Keratinocyte (primary cell): ENCODE measurements at regions not wholly inside any gene's neighbourhood (a gene's known extent, or its start where the extent isn't known, plus 50 kb on each side); places are given as distances from the start of the nearest gene placed in this dataset.

Experiments
- DNase-seq: peaks from one replicate; pipeline ENCODE4 v3.0.0-alpha.2; 2011; ENCODE audit warnings: low read depth, missing footprints, low spot score
- FAIRE-seq: peaks from 2 replicates; lab custom pipeline; 2011; peaks lifted over from hg19 to GRCh38; lab: Jason Lieb, UNC
- H2AFZ ChIP-seq: 2 replicates; pipeline ENCODE4 v1.6.0; 2012; ENCODE audit warnings: low read length, control low read depth, inconsistent platforms; ENCODE audit not compliant: control insufficient read depth
- H3K27ac ChIP-seq: 2 replicates; pipeline ENCODE4 v1.5.1; 2011; ENCODE audit warnings: low read length; ENCODE audit not compliant: control insufficient read depth, insufficient read depth
- H3K27me3 ChIP-seq: 3 replicates; pipeline ENCODE4 v1.6.0; 2011; ENCODE audit warnings: low read length; ENCODE audit not compliant: control insufficient read depth, insufficient read depth; ENCODE audit errors: extremely low read depth
- H3K36me3 ChIP-seq, 2 experiments: 2 replicates in 1 of 2; 3 replicates in 1 of 2; pipeline ENCODE4 v1.5.1; 2011; ENCODE audit warnings: low read length in 2 of 2, mild to moderate bottlenecking in 1 of 2; ENCODE audit not compliant: control insufficient read depth in 2 of 2, insufficient read depth in 2 of 2; ENCODE audit errors: extremely low read depth in 1 of 2
- H3K4me1 ChIP-seq: 3 replicates; pipeline ENCODE4 v1.5.1; 2011; ENCODE audit warnings: low read length; ENCODE audit not compliant: control insufficient read depth, insufficient read depth; ENCODE audit errors: extremely low read depth
- H3K4me2 ChIP-seq: 3 replicates; pipeline ENCODE4 v1.6.0; 2011; ENCODE audit warnings: low read depth, low read length; ENCODE audit not compliant: control insufficient read depth, insufficient read depth; ENCODE audit errors: extremely low read depth
- H3K4me3 ChIP-seq, 3 experiments: fragments of 200-600 bp in 1 of 3; sonication (generic) in 1 of 3; 2 replicates in 2 of 3; 3 replicates in 1 of 3; pipeline ENCODE4 v1.5.1; 2011 to 2016; ENCODE audit warnings: low read length in 3 of 3, mild to moderate bottlenecking in 3 of 3, control low read depth in 2 of 3, inconsistent platforms in 1 of 3, low read depth in 1 of 3, mixed read lengths in 1 of 3, mixed run types in 1 of 3, moderate library complexity in 1 of 3; ENCODE audit not compliant: control insufficient read depth in 2 of 3, insufficient read depth in 2 of 3; ENCODE audit errors: extremely low read depth in 1 of 3
- H3K79me2 ChIP-seq: 2 replicates; pipeline ENCODE4 v1.6.0; 2012; ENCODE audit warnings: low read length; ENCODE audit not compliant: control insufficient read depth, insufficient read depth
- H3K9ac ChIP-seq: 3 replicates; pipeline ENCODE4 v1.6.0; 2011; ENCODE audit warnings: low read length; ENCODE audit not compliant: control insufficient read depth, insufficient read depth; ENCODE audit errors: extremely low read depth
- H3K9me1 ChIP-seq: 3 replicates; pipeline ENCODE4 v1.6.0; 2011; ENCODE audit warnings: low read length; ENCODE audit not compliant: control insufficient read depth, insufficient read depth; ENCODE audit errors: extremely low read depth
- H3K9me3 ChIP-seq: 2 replicates; pipeline ENCODE4 v1.5.1; 2012; ENCODE audit warnings: low read depth, low read length; ENCODE audit not compliant: control insufficient read depth
- H4K20me1 ChIP-seq: 3 replicates; pipeline ENCODE4 v1.6.0; 2011; ENCODE audit warnings: low read length; ENCODE audit not compliant: control insufficient read depth, insufficient read depth; ENCODE audit errors: extremely low read depth
- CTCF ChIP-seq, 3 experiments: IDR thresholded peaks in 1 of 3; conservative IDR thresholded peaks in 1 of 3; optimal IDR thresholded peaks in 1 of 3; 2 replicates in 2 of 3; 3 replicates in 1 of 3; pipeline versions ENCODE3 to v1.5.1; 2011; ENCODE audit warnings: low read length in 3 of 3, mild to moderate bottlenecking in 3 of 3, moderate library complexity in 2 of 3, control low read depth in 1 of 3, inconsistent platforms in 1 of 3; ENCODE audit not compliant: insufficient read depth in 2 of 3; ENCODE audit errors: extremely low read depth in 1 of 3
- EZH2 ChIP-seq: IDR thresholded peaks from one replicate; pipeline ENCODE4 v1.6.1; 2012; ENCODE audit warnings: inconsistent platforms, mild to moderate bottlenecking, low read length, moderate library complexity
- dilution Hi-C: fragments of 300-500 bp; cut with MboI; formaldehyde crosslinking; loops from one replicate; pipeline ENCODE4 v1.7.0; 2020; ENCODE audit warnings: low sequenced_read_pairs; ENCODE audit not compliant: extremely low pct_ligation_motif_present

DNA sequence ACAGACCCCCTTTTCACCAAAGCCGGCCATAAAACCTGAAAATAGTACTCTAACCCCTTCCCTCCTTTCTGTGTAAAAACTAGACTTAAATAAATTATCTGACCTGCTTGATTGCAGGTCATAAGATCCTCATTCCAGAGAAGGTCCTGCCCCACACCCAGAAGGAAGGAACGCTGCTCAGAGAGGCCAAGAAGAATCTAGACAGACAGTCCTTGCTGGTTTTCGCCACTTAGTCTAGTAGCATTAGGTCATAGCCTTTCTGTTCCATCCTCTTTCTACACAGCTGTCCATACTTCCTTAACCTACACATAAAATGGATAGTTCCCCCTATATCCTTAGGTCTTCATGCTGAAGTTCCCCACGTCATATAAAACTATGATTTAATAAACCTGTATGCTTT, 83.7 kb upstream of the IGF1 start:
- H2AFZ ChIP-seq: no peak overlapping the region
- FAIRE-seq (no peak), DNase-seq (no peak)
- H3K79me2 ChIP-seq: no peaks in the 10 kb centered on the region
- no peaks in the 10 kb centered on the region for H3K27me3 ChIP-seq
- H3K4me3 ChIP-seq: no peak overlapping the region
- no peak overlapping the region for H3K4me2 ChIP-seq
- H3K36me3 ChIP-seq: no peaks in the 10 kb centered on the region
- TF ChIP-seq CTCF (optimal IDR thresholded peaks at IDR 0.05 in 1 of 3, IDR thresholded peaks at IDR 0.05 in 1 of 3, conservative IDR thresholded peaks at IDR 0.05 in 1 of 3; ENCODE audit: extremely low read depth in 1 of 3, insufficient read depth in 2 of 3, low read length in 3 of 3) (no peak), EZH2 (no peak)
- H3K9me3 ChIP-seq: no peaks in the 10 kb centered on the region
- no peaks in the 10 kb centered on the region for H4K20me1 ChIP-seq
- H3K9me1 ChIP-seq: no peaks in the 10 kb centered on the region
- H3K27ac ChIP-seq: no peak overlapping the region
- dilution Hi-C loops: no loop called here
- H3K4me1 ChIP-seq: no peaks in the 10 kb centered on the region
- no peak overlapping the region for H3K9ac ChIP-seq

- H3K9me1 ChIP-seq: no peaks in the 10 kb centered on the region
- H3K4me3 ChIP-seq: no peak overlapping the region
- H3K9ac ChIP-seq: no peak overlapping the region
- no peak overlapping the region for H3K27ac ChIP-seq
- no peaks in the 10 kb centered on the region for H3K9me3 ChIP-seq
- no peaks in the 10 kb centered on the region for H3K36me3 ChIP-seq
- no peaks in the 10 kb centered on the region for H3K79me2 ChIP-seq
- no peak for FAIRE-seq
- no peaks in the 10 kb centered on the region for H4K20me1 ChIP-seq
- H3K4me2 ChIP-seq: no peak overlapping the region
- no peaks in the 10 kb centered on the region for H3K27me3 ChIP-seq
- DNase-seq: no peak
- H3K4me1 ChIP-seq: no peaks in the 10 kb centered on the region
- dilution Hi-C loops: no loop called here
- TF ChIP-seq CTCF (optimal IDR thresholded peaks at IDR 0.05 in 1 of 3, IDR thresholded peaks at IDR 0.05 in 1 of 3, conservative IDR thresholded peaks at IDR 0.05 in 1 of 3; ENCODE audit: extremely low read depth in 1 of 3, insufficient read depth in 2 of 3, low read length in 3 of 3) (no peak), EZH2 (no peak)
- no peak overlapping the region for H2AFZ ChIP-seq
Measured at GRCh38 chr12:102562836-102563425, 82.6 kb upstream of the IGF1 start.
